ENCODE measurements at regions not wholly inside any gene's neighbourhood (a gene's known extent, or its start where the extent isn't known, plus 50 kb on each side); places are given as distances from the start of the nearest gene placed in this dataset.
A peak's percentile ranks its signal among the peaks of the same experiment; 100 is the strongest.
"Not testable (repeated sequence)": the region's sequence is repeated elsewhere in the genome, so short reads cannot be mapped to it uniquely, and the experiment has no call there.

DNA sequence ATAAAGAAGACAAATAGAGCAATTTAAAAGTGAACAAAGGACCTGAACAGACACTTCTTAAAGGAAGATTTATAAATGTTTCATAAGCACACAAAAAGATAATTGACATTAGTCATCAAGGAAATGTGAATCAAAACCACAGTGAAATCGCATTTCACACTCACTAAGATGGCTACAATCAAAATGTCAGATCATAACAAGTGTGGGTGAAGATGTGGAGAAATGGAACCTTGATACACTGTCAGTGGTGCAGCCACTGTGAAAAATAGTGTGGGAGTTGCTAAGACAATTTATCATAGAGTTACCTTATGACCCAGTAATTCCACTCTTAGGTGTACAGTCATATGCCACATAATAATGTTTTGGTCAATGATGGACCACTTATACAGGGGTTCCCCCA, 54.5 kb upstream of the HTR4 start:
- DNase-seq = no peak

DNA sequence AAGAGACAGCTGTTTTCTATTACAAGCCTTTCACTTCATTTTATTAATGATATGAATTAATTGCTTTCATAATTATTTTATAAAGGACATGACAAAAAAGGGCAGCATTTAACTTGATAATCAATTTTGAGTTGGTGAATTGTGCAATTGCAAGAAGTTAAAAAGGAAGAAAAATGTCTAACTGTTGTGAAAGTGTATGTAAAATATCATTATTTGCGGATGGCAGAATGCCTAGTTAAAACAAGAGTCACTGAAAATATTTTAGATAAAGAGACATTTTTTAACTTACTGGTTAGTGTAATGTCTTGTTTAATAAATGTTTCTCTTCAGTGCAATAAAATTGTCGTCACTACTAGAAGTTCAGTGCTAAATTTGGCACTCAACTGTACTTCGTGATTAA, 57.6 kb upstream of the HTR4 start:
- DNase-seq = no peak

DNA sequence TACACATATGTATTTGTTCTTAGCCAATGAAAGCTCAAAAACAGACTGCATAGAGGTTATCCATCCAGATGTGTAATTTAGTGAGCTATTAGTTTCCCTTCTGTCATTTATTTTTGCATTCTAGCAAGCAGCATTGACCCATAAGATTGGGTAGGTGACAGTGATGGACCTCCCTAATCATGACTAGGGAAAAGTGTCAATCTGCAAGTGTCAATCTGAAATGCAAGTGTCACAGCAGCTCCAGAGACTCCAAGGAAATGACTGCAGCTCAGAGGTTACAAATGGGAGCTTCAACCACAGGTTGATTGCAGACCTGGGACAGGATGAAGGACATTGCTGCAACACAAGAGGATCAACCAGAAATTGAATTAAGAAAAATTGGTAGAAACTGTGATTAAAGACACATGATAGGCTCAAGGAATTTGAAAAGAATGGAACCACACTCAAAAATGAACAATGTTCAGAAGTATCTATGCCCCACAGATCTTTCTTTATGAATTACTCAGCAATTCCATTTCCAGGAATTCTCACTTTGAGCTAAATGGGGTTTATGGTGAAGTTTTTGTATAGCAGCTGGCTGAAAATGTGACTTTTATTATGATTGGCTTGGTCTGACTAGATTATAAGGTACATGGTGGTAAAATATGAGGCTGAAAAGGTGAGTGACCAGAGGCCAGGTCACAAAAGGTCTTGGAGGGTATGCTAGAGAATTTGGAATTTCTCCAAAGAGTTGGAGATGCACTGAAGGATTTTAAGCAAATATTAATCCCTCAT, 59.6 kb upstream of the HTR4 start:
- DNase-seq = no peak

DNA sequence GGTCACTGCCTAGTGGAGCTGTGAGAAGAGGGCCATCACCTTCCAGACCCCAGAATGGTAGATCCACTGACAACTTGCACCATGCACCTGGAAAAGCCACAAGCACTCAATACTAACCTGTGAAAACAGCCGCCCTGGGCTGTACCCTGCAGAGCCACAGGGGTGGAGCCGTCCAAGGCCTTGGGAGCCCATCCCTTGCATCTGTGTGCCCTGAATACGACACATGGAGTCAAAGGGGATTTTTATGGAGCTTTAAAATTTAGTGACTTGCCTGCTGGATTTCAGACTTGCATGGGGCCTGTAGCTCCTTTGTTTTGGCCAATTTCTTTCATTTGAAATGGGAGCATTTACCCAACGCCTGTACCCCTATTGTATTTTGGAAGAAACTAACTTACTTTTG, 62.4 kb upstream of the HTR4 start:
- no peak for DNase-seq

DNA sequence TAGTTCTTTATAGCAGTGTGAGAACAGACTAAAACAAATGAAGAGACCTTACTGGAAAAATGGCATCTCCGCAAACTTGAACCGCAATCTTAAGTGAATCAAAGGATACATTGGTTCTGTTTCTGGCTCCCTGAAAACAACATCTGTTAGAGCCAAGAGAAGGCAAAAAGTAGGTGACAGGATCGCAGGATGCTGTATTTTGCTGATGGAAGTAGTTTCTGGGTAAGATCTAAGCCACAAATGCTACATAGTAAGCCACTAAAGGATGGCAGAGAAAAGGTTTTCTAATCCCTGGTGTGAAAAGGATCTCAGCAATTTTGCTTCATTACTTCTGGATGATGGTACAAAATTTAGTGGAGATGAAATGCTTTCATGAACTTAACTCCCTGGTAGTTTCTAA, 63.3 kb upstream of the HTR4 start:
- no peak for DNase-seq

DNA sequence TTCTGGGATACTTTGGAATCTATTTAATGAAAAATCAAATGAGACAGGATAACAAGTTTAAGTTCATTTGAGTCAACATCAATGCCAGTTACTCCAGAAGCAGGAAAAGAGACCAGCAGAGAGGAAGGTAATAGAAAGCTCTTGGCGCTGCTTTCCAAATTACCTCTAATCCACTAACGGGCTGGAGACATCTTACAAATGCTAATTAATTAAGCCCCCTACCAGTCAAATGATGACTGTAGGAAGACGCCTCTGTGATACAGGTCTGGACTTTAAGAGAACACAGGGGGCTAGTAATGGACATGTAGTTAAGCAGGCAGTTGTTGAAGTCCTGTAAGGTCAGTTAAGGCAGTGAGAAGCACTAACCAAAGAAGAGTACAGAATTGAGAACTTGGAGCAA, 65.3 kb upstream of the HTR4 start:
- DNase-seq = no peak

DNA sequence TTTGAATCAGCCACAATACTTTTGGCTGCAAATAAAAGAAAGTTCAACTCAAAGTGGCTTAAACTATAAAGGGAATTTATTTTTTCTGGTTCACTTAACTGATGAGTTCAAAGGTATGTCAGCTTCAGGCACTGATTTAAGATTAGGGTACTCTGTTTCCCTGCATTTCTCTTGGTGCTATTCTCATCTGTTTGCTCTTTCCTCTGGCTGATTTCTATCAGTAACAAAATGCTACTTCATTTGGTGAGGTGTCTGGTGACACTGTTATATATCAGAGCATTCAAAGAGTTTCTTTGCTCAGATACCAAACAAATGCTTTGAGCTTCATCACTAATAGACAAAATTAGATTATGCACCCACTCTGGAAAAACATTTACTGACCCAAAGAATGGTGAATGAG, 65.9 kb upstream of the HTR4 start:
- DNase-seq = no peak

DNA sequence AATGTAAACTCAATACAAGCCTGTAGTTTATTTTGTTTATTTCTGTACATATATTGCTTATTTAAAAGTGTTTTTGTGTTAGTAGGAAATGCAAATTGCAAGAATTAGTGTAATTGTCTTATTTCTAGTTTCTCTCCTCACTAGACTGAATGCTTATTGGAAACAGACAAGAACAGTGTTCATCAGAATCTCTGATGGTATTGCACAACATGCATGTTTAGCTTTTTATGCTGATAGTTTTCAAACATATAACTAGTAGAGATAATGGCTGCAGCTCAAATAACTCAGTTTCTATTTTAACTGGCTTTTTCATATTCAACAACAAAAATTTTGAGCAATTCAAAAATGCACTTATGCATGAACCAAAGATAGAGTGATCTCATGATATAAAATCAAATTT, 68.8 kb upstream of the HTR4 start:
- no peak for DNase-seq

DNA sequence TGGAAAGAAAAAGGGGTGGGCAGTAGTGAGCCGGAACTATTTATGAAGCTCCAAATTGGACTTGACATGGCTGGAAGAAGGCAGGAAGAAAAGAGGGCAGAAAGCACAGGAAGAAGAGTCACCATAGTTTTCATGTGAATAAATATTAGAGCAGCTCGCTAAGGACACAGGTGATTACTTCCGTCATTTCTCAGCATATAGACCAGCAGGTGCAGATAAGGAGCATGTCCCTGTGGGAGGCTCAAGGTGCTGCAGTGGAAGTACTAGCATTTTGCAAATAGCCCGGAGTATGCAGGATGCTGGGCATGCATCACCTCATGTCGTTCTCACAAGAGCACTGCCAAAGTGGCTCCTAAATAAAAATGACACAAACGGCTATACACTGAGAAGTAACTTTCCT, 71.3 kb upstream of the HTR4 start:
- no peak for DNase-seq

DNA sequence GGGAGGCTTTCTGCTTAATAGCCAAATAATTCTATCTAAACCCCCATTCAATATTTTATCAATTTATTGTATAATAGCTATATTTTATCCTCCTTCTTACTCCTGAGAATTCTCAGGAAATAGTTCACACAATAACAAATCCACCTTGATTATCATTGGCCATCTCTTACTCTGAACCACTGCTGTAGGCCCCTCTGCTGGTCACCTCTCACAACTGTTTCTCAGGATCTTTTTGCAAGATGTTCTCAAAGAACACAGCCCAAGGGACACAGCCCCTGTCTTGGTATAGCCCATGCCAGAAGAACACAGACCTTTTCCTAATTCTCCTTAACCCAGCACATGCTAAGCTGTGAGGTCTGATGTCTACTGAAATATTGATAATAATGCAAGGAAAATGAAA, 74.9 kb upstream of the HTR4 start:
- DNase-seq = no peak

DNA sequence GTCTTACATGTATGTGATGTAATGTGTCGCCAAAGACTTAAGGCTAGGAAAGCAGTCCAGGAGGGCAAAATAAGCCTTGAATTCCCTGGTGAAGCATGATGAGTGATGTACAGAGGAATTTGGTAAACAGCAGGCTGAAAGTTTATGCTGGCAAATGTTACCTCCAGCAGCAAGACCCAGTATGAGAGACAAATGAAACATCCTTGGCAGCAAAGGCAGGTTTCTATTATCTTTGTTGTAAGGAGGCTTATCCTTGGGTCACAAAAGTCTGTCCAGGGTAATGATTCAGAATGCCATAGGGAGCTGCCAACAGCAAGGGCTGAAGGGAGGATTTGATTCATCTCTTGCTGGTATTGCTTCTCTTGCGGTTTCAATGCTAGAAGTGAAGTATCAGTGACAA, 75.9 kb upstream of the HTR4 start:
- no peak for DNase-seq

DNA sequence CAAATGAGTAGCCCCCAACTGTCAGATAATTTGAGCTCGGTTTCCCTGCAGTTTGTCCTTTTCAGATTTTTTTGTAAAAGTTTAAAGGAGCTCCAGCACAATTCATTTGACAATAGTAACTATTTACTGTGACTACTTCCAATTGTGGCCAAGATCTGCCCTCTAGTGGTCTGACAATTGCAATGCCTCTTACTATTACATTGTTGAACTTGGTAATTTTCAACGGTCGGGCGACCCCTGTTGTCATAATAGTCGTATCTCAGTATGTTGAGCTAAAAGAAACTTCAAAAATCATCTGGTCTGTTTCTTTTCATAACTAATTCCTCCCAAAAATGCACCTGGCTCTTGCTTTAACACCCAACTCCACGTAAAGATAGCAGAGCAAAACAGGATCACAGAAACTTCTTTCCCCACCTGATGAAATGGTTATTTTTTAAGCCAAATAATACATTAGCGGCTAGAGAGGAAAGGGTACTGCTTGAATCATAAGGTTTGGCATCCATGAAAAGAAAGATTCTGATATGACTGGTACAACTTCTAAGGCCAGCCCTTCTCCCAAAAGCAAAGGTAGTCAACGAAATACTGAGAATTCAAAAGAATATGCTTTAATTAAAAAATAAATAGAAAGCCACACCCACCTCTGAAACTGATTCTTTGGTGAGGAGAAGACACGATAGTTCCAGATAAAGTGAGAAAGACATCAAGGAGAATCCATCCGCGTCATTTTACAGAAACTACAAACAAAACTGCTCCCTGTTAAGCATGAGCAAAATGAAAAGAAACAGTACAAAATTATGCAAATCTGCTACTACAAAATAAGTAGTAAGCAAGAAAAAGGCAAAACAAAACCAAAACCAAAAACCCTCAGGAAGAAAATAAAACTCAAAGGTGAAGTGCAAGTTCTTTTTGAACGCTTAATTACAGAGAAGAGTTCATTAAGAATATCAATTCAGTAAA, 76.9 kb upstream of the HTR4 start:
- peak; percentile 53 to 60 for DNase-seq

DNA sequence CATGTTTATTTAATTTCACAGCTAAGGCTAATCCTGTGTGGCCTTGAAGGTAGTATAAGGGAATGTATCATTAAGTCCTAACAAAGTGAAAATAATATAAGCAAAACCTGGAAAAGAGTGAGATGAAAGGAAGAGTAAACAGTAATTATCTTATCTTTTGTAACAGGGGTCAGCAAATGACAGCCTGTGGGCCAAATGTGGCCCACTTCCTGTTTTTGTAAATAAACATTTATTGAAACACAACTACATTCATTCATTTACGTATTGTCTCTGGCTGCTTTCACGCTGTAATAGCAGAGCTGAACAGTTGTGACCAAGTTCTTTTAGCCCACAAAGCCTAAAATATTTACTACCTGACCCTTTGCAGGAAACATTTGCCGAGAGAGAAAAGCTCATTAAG, 78.4 kb upstream of the HTR4 start:
- no peak for DNase-seq

DNA sequence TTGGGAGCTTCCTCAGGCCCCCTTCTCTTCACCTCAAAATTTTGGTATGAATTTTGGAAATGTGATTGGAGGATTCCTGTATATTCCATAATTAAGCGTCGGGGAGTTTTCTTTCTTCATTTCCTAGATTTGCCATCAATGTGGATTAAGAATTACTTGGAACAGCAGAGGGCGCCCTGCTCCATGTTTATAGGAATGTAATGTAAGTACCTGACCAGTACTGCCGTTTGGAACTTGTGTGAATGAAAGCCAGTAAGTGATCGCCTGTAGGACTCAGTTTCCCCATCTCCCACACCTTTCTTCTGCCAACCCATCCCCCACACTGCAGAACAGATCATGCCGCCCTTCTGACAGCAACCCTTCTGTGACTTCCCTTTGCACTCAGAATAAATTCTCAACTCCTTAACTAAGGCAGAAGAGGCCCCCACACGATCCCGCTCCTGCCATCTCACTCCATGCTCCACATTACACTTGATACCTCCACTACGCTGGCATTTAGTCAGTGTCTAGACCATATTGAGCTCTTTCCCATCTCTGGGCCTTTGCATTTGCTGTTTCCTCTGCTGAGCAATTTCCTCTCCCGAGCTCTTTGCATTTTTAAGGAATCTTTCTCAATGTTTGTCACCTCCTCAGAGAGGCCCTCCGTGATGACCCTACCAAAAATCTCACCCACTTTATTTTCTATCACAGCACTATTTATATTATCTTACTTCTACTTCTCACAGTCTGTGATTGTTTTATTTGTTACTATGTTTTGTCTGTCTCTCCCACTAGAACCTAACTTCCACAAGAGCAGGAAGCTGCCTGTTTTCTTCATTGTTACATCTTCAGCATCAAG, 79.5 kb upstream of the HTR4 start:
- peak; percentile 68 to 80 for DNase-seq

DNA sequence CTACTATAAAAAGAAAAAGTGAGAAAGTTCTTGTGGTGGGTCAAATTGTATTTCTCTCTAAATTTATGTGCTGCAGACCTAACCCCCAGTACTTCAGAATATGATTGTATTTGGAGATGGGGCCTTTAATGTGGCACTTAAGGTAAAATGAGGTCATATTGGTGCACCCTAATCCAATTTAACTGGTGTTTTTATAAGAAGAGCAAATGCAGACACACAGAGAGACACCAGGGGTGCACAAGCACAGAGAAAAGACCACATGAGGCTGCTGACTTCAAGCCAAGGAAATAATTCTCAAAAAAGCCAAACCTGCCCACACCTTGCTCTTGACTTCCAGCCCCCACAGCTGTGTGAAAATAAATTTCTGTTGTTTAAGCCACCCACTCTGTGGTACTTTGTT, 80.2 kb upstream of the HTR4 start:
- no peak for DNase-seq

DNA sequence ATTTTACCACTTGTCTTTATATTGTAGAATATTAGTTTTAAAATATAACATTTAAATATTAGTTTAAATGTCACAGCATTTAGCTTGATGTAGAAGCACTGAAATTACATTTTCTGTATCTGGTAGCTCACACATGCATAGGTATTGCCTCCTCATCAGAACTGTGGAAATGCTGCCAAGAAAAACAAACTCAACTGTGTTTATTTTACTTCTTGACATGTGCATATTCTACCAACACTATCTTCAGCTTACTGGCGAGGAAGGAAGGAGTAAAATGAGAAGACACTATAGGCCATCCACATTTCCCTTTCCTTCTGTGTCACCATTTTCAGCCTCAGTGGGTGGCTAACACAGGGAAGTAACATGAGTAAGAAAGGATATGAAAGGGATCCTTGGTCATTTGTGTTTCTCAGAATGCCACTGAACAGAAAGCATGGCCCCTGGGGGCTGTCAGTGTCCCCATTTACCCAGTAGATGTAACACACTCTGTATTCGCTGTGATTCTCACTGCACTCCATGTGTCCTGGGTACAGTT, 81.0 kb upstream of the HTR4 start:
- no peak for DNase-seq

DNA sequence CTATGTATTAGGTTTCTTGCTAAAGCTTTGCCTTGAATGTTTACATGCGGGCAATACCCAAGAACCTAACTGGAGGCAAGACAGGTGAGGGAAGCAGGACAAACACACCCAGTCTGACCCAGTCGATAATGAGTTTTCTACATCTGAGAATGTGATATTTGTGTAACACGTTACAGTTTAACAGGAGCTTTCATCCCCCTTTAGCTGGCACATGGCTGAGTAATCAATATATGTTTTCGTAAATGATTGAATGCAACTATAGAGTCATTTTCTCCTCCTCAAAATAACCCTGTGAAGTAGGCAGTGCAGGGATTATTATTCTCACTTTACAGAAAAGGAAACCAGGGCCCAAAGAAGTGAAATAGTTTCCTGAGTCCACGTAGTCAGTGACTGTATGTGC, 84.7 kb upstream of the HTR4 start:
- no peak for DNase-seq

DNA sequence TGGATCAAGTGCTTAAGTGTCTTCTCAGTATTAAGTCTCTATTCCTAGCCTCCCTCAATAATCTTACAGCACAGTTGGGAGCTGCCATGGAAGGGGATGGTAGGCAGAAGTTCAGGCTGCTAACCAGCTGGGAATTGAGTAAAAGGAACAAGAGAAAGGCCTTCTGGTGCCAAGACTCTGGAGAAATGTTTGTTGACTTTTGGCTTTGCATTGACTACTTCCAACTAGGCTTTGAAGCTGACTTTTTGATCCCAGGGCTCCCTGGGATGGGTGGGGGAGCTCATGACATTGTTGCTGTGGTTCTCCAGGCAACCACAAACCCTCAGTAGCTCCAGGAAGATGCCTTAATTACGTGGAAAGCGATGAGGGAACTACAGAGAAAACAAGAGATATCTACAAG, 85.2 kb upstream of the HTR4 start:
- no peak for DNase-seq

DNA sequence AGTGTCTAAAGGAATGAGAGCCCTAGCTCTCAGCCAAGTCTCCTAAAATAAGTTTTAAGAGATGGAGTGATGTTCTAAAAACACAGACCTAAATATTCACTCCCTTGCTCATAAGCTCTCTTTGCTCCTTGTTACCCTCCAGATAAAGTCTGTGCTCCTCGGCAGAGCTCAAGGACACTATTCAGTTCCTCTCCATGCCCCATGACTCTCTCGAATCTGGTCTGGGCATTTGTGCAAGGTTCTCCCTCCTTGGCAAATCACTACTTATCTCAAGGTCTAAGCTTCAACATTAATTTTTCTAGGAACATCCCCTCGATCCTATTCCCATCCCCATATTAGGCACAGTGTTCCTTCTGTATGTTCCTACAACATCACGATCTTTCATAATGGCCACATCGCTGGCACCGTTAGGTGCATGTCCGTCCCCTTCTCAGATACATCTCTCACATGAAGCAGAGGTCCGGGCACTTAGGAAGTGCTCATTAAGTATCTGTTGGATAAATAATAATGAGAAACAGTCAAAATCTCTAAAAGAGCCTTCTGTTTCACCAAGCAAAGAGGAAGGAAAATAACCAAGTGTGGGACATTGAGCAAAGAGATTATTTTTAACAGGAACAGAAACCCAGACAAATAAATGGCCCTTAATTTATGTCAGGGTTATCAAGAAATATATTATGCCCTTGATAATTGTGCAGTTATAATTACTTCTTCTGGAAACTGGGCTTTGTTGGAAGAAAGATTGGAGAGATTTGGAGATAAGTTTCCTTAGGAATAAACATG, 85.9 kb upstream of the HTR4 start:
- DNase-seq = no peak

DNA sequence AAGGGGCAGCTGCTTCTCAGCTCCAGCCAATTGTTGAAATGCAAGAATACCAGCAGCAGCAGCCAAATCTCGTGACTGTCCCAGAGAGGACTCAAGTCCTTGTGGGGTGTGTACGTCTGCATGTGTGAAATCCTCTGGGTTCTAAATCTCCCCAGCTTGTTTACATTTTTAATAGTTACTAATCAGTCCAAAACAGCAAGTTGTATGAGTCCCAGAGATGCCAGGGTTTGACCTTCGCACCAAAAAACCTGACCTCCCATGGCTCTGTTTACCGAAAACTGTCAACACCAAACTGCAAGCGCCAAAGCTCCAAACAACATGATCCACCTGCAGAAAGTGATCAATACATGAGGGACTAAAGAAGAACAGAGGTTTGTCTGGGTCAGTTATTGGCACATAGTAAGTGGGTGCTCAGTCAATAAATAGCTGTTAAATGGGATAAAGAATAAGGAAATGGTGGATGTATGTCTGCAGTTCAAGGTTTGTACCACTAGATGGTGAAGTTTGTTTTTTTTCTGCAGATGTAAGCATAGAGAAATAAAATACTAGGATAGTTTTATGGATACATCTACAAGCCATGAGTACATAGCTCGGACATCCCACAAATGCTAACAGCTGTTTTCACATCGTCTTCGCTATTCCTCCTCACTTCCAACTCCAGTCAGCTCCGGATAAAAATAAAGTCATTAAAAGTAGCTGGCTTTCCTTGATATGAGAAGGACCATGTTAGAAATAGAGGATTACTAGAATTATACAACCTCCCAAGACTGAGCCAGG, 85.3 kb upstream of the ADRB2 start:
- no peak for DNase-seq

DNA sequence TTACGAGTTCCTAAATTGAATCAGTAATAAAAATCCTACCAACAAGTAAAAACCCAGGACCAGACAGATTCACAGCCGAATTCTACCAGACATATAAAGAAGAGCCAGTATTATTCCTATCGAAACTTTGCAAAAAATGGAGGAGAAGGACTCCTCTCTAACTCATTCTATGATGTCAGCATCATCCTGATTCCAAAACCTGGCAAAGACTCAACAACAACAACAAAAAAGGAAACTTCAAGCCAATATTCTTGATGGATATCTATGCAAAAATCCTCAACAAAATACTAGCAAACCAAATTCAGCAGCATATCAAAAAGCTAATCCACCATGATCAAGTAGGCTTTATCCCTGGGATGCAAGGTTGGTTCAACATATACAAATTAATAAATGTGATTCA, 84.6 kb upstream of the ADRB2 start:
- not testable (repeated sequence) for DNase-seq
